SK-N-SH (cell line): ENCODE measurements at regions not wholly inside any gene's neighbourhood (a gene's known extent, or its start where the extent isn't known, plus 50 kb on each side); places are given as distances from the start of the nearest gene placed in this dataset.

Experiments used
- CTCF ChIA-PET: fragments of 300-600, 350-600 bp; formaldehyde crosslinking; extraction: SDS; loops from one replicate; lab custom pipeline; 2021; lab: Yijun Ruan, JAX
- POLR2A ChIA-PET: fragments of 350-600 bp; sonication (Branson Sonifier 250); formaldehyde crosslinking; extraction: SDS; loops from one replicate; lab custom pipeline; 2020; ENCODE audit warnings: antibody characterized with exemption, inconsistent platforms; lab: Yijun Ruan, JAX
- DNase-seq: peaks from one replicate; pipeline ENCODE4 v3.0.0; 2012
- H2AFZ ChIP-seq: fragments of 200-600 bp; sonication (generic); 2 replicates; pipeline ENCODE4 v1.8.1; 2016; ENCODE audit warnings: antibody characterized with exemption, mild to moderate bottlenecking, low read depth
- H3F3A ChIP-seq: fragments of 200-600 bp; sonication (generic); replicated peaks from 2 replicates; pipeline ENCODE3; 2016; ENCODE audit warnings: antibody characterized with exemption, mild to moderate bottlenecking; ENCODE audit not compliant: insufficient read depth
- H3K27ac ChIP-seq, 2 experiments: fragments of 200-500 bp in 1 of 2; fragments of 200-600 bp in 1 of 2; sonication (Bioruptor generic) in 1 of 2; sonication (generic), shearing (Covaris generic) in 1 of 2; 2 replicates each; pipeline versions ENCODE4 v1.5.1 to v1.6.1; 2014 to 2016; ENCODE audit warnings: low read depth in 2 of 2, inconsistent platforms in 1 of 2, low read length in 1 of 2, mild to moderate bottlenecking in 1 of 2, mixed read lengths in 1 of 2
- H3K27me3 ChIP-seq: fragments of 200-600 bp; sonication (generic), shearing (Covaris generic); 2 replicates; pipeline ENCODE4 v1.6.1; 2016; ENCODE audit warnings: mixed run types; ENCODE audit not compliant: insufficient read depth
- H3K36me3 ChIP-seq, 2 experiments: fragments of 200-500 bp in 1 of 2; fragments of 200-600 bp in 1 of 2; sonication (Bioruptor generic) in 1 of 2; sonication (generic) in 1 of 2; replicated peaks in 1 of 2; 2 replicates each; pipeline versions ENCODE3 to v1.5.1; 2014 to 2016; ENCODE audit warnings: low read length in 1 of 2, mild to moderate bottlenecking in 1 of 2; ENCODE audit not compliant: insufficient read depth in 2 of 2, control insufficient read depth in 1 of 2
- H3K4me1 ChIP-seq, 2 experiments: fragments of 200-500 bp in 1 of 2; fragments of 200-600 bp in 1 of 2; sonication (Bioruptor generic) in 1 of 2; sonication (generic), shearing (Covaris generic) in 1 of 2; 2 replicates each; pipeline versions ENCODE4 v1.5.1 to v1.6.1; 2014 to 2016; ENCODE audit warnings: low read depth in 1 of 2, low read length in 1 of 2, mixed run types in 1 of 2; ENCODE audit not compliant: insufficient read depth in 2 of 2, control insufficient read depth in 1 of 2
- H3K4me2 ChIP-seq: fragments of 200-600 bp; sonication (generic), shearing (Covaris generic); 2 replicates; pipeline ENCODE4 v1.6.1; 2017; ENCODE audit warnings: mixed run types
- H3K4me3 ChIP-seq, 2 experiments: fragments of 200-500 bp in 1 of 2; fragments of 200-600 bp in 1 of 2; sonication (Bioruptor generic) in 1 of 2; sonication (generic), shearing (Covaris generic) in 1 of 2; 2 replicates each; pipeline versions ENCODE4 v1.5.1 to v1.8.1; 2014 to 2016; ENCODE audit warnings: low read depth in 2 of 2, inconsistent platforms in 1 of 2, low read length in 1 of 2, mild to moderate bottlenecking in 1 of 2, mixed read lengths in 1 of 2, moderate library complexity in 1 of 2
- H3K79me2 ChIP-seq: fragments of 200-600 bp; sonication (generic); 2 replicates; pipeline ENCODE4 v1.8.1; 2017; ENCODE audit warnings: mild to moderate bottlenecking; ENCODE audit not compliant: insufficient read depth
- H3K9ac ChIP-seq: fragments of 200-600 bp; sonication (generic); 2 replicates; pipeline ENCODE4 v1.6.1; 2017; ENCODE audit warnings: mixed run types
- H3K9me2 ChIP-seq: fragments of 200-600 bp; sonication (generic); 2 replicates; pipeline ENCODE4 v1.6.1; 2017; ENCODE audit warnings: mixed run types
- H3K9me3 ChIP-seq: fragments of 200-600 bp; sonication (generic); 2 replicates; pipeline ENCODE4 v1.6.1; 2017; ENCODE audit warnings: mixed run types, mild to moderate bottlenecking, moderate library complexity
- H4K20me1 ChIP-seq: fragments of 200-600 bp; sonication (generic); 2 replicates; pipeline ENCODE4 v1.6.1; 2017; ENCODE audit warnings: mild to moderate bottlenecking, mixed run types; ENCODE audit not compliant: insufficient read depth
- CHD2 ChIP-seq: fragments of 150-350 bp; IDR thresholded peaks from 2 replicates; pipeline ENCODE4 v1.6.1; 2018; ENCODE audit warnings: low read length; ENCODE audit not compliant: partially characterized antibody
- EP300 ChIP-seq, 2 experiments: IDR thresholded peaks; 2 replicates each; pipeline versions ENCODE4 v1.4.0 to v1.6.1; 2012; ENCODE audit warnings: borderline replicate concordance in 1 of 2, low read depth in 1 of 2, low read length in 1 of 2
- FOSL2 ChIP-seq: IDR thresholded peaks from 2 replicates; pipeline ENCODE4 v1.4.0; 2012; ENCODE audit warnings: low read depth, mild to moderate bottlenecking, moderate library complexity, borderline replicate concordance
- FOXM1 ChIP-seq: IDR thresholded peaks from 2 replicates; pipeline ENCODE4 v1.4.0; 2012; ENCODE audit warnings: low read depth, mild to moderate bottlenecking
- GABPA ChIP-seq: IDR thresholded peaks from 2 replicates; pipeline ENCODE4 v1.4.0; 2012; ENCODE audit warnings: low read depth, mild to moderate bottlenecking
- IRF3 ChIP-seq: fragments of 150-350 bp; IDR thresholded peaks from 2 replicates; pipeline ENCODE4 v1.6.1; 2016; ENCODE audit warnings: mild to moderate bottlenecking, low read depth, low read length
- MAX ChIP-seq: IDR thresholded peaks from 2 replicates; pipeline ENCODE4 v1.4.0; 2012; ENCODE audit warnings: low read depth
- MXI1 ChIP-seq: IDR thresholded peaks from 2 replicates; pipeline ENCODE4 v1.6.1; 2012; ENCODE audit warnings: mild to moderate bottlenecking, low read depth, low read length, improper control_type of control experiment
- PBX3 ChIP-seq: IDR thresholded peaks from 2 replicates; pipeline ENCODE4; 2012
- RAD21 ChIP-seq: IDR thresholded peaks from 2 replicates; pipeline ENCODE4 v1.6.1; 2012; ENCODE audit warnings: mild to moderate bottlenecking, low read length
- RCOR1 ChIP-seq: fragments of 150-350 bp; IDR thresholded peaks from 2 replicates; pipeline ENCODE4 v1.6.1; 2017; ENCODE audit warnings: antibody characterized with exemption, low read length
- RXRA ChIP-seq: IDR thresholded peaks from 2 replicates; pipeline ENCODE4 v1.4.0; 2012; ENCODE audit warnings: low read depth, mild to moderate bottlenecking, borderline replicate concordance
- TEAD4 ChIP-seq: IDR thresholded peaks from 2 replicates; pipeline ENCODE4 v1.4.0; 2012; ENCODE audit warnings: mild to moderate bottlenecking, borderline replicate concordance; ENCODE audit not compliant: insufficient read depth
- YY1 ChIP-seq: IDR thresholded peaks from 2 replicates; pipeline ENCODE4 v1.4.0; 2012; ENCODE audit warnings: low read depth, mild to moderate bottlenecking
- WGBS: methylation state at CpG from one replicate; pipeline ENCODE4 v1.1.6; 2017; ENCODE audit warnings: low lambda C conversion rate; 5-methylcytosine and 5-hydroxymethylcytosine counted together

- DNase-seq, result no peak
- H3F3A ChIP-seq, result no peaks in the 10 kb centered on the region
- H3K9me2 ChIP-seq, result no peaks in the 10 kb centered on the region
- H3K9me3 ChIP-seq, result no peaks in the 10 kb centered on the region
- ChIA-PET CTCF (no interaction called here), POLR2A (no interaction called here)
- 93% methylated on average over 3 of the region's 3 CpGs for WGBS
- TF ChIP-seq YY1, result no peak
- no peak for TF ChIP-seq FOXM1
- TF ChIP-seq GABPA, result no peak
- TF ChIP-seq RXRA, result no peak
- no peak for TF ChIP-seq PBX3
- no peak for TF ChIP-seq MXI1
- TF ChIP-seq MAX, result no peak
- H3K4me3 ChIP-seq, result no peak overlapping the region
- no peaks in the 10 kb centered on the region for H3K27me3 ChIP-seq
- H3K36me3 ChIP-seq, result no peaks in the 10 kb centered on the region
- H3K9ac ChIP-seq, result no peak overlapping the region
- no peak overlapping the region for H3K4me2 ChIP-seq
- H3K4me1 ChIP-seq, result peaks cover 0 to 5% of the 10 kb centered on the region in 2 experiments; a peak in 1 of 4 replicates
- H2AFZ ChIP-seq, result no peak overlapping the region
- H3K27ac ChIP-seq, result no peak overlapping the region
- no peaks in the 10 kb centered on the region for H4K20me1 ChIP-seq
- no peaks in the 10 kb centered on the region for H3K79me2 ChIP-seq
These were observed 192.2 kb downstream of the TMTC3 start for GRCh38 chr12:88334271-88334670.

GRCh38 chr12:88336076-88336739 is 194.1 kb downstream of the TMTC3 start:
- Histone ChIP-seq H3K36me3 (no peaks in the 10 kb centered on the region), H4K20me1 (no peaks in the 10 kb centered on the region), H3F3A (no peaks in the 10 kb centered on the region), H3K9ac (no peak overlapping the region), H3K9me3 (no peaks in the 10 kb centered on the region), H3K4me2 (no peak overlapping the region), H3K4me1 (peaks cover 0 to 5% of the 10 kb centered on the region in 2 experiments; a peak in 1 of 4 replicates), H3K27me3 (no peaks in the 10 kb centered on the region), H3K9me2 (no peaks in the 10 kb centered on the region), H3K79me2 (no peaks in the 10 kb centered on the region), H2AFZ (no peak overlapping the region), H3K4me3 (no peak overlapping the region), H3K27ac (no peak overlapping the region)
- WGBS, result 57% methylated on average over 8 of the region's 8 CpGs
- DNase-seq, result no peak
- ChIA-PET POLR2A (no interaction called here), CTCF (no interaction called here)
- TF ChIP-seq EP300 (IDR thresholded peaks at IDR 0.05; ENCODE audit: borderline replicate concordance in 1 of 2, low read depth in 1 of 2, low read length in 1 of 2) (peak in 1 of 2 experiments; percentile 18; a peak in 1 of 4 replicates), TEAD4 (no peak), MXI1 (0 out of 2 replicates have a peak, but pooled peaks have one; percentile 15), IRF3 (no peak), RCOR1 (peak; percentile 52; the same call in 1 of the 2 replicates), FOSL2 (no peak), CHD2 (no peak), RAD21 (peak; percentile 10; the same call in 1 of the 2 replicates)
